T-helper 2 cell treated with Interferon-gamma antibody and Interleukin-4, amounts not matched to agents 5 μg/mL and 100 μg/mL, for 36 hours (primary cell): ENCODE measurements at regions not wholly inside any gene's neighbourhood (a gene's known extent, or its start where the extent isn't known, plus 50 kb on each side); places are given as distances from the start of the nearest gene placed in this dataset.

Source experiments
- DNase-seq: peaks from one replicate; pipeline ENCODE4 v3.0.0; 2021; ENCODE audit warnings: low spot score
- H3K27ac Mint-ChIP-seq: one replicate; pipeline ENCODE4 v1.8.0; 2021; ENCODE audit warnings: mild to moderate bottlenecking, mixed read lengths
- H3K27me3 Mint-ChIP-seq: one replicate; pipeline ENCODE4 v1.8.0; 2021; ENCODE audit warnings: low read depth, mixed read lengths
- H3K36me3 Mint-ChIP-seq: one replicate; pipeline ENCODE4 v1.8.0; 2021; ENCODE audit warnings: low read depth, mixed read lengths
- H3K4me1 Mint-ChIP-seq: one replicate; pipeline ENCODE4 v1.8.0; 2021; ENCODE audit warnings: low read depth, mixed read lengths
- H3K4me3 Mint-ChIP-seq: one replicate; pipeline ENCODE4 v1.8.0; 2022; ENCODE audit warnings: mild to moderate bottlenecking, moderate library complexity, mixed read lengths
- H3K9me3 Mint-ChIP-seq: one replicate; pipeline ENCODE4 v1.8.0; 2021; ENCODE audit warnings: mixed read lengths

- Mint-ChIP-seq H3K4me3 (no peak overlapping the region), H3K36me3 (no peaks in the 10 kb centered on the region), H3K4me1 (no peaks in the 10 kb centered on the region), H3K9me3 (peaks cover 21% of the 10 kb centered on the region), H3K27ac (no peak overlapping the region), H3K27me3 (no peaks in the 10 kb centered on the region)
- DNase-seq, result no peak
Measured at GRCh38 chr4:179415037-179415846, 1973.0 kb upstream of the AGA start.

GRCh38 chr4:179415847-179416223 lies 1973.6 kb upstream of the AGA start:
- no peak for DNase-seq
- Mint-ChIP-seq H3K4me1 (no peaks in the 10 kb centered on the region), H3K36me3 (no peaks in the 10 kb centered on the region), H3K27me3 (no peaks in the 10 kb centered on the region), H3K9me3 (peaks cover 21% of the 10 kb centered on the region), H3K27ac (no peak overlapping the region), H3K4me3 (no peak overlapping the region)

- Mint-ChIP-seq H3K9me3 (peaks cover 21% of the 10 kb centered on the region), H3K27me3 (no peaks in the 10 kb centered on the region), H3K4me1 (no peaks in the 10 kb centered on the region), H3K4me3 (no peak overlapping the region), H3K27ac (no peak overlapping the region), H3K36me3 (no peaks in the 10 kb centered on the region)
- DNase-seq, result no peak
Measured at GRCh38 chr4:179417357-179417756, 1975.1 kb upstream of the AGA start.

GRCh38 chr4:179437962-179438361 lies 1995.7 kb upstream of the AGA start:
- peaks cover 9% of the 10 kb centered on the region for H3K9me3 Mint-ChIP-seq
- DNase-seq, result no peak
- H3K4me1 Mint-ChIP-seq, result no peaks in the 10 kb centered on the region
- no peak overlapping the region for H3K4me3 Mint-ChIP-seq
- H3K27me3 Mint-ChIP-seq, result no peaks in the 10 kb centered on the region
- no peak overlapping the region for H3K27ac Mint-ChIP-seq
- H3K36me3 Mint-ChIP-seq, result no peaks in the 10 kb centered on the region

- Mint-ChIP-seq H3K27me3 (no peaks in the 10 kb centered on the region), H3K9me3 (peaks cover 9% of the 10 kb centered on the region), H3K36me3 (no peaks in the 10 kb centered on the region), H3K4me1 (no peaks in the 10 kb centered on the region), H3K27ac (no peak overlapping the region), H3K4me3 (no peak overlapping the region)
- no peak for DNase-seq
Measured at GRCh38 chr4:179441596-179441995, 1999.4 kb upstream of the AGA start.

- no peak for DNase-seq
- Mint-ChIP-seq H3K4me1 (no peaks in the 10 kb centered on the region), H3K27ac (no peak overlapping the region), H3K9me3 (peaks cover 14% of the 10 kb centered on the region), H3K4me3 (no peak overlapping the region), H3K36me3 (no peaks in the 10 kb centered on the region), H3K27me3 (no peaks in the 10 kb centered on the region)
Measured at GRCh38 chr4:179447308-179447707, 2005.1 kb upstream of the AGA start.

GRCh38 chr4:179465131-179465797 lies 2023.0 kb upstream of the AGA start:
- H3K9me3 Mint-ChIP-seq, result peaks cover 6% of the 10 kb centered on the region
- no peak overlapping the region for H3K4me3 Mint-ChIP-seq
- H3K4me1 Mint-ChIP-seq, result no peaks in the 10 kb centered on the region
- H3K36me3 Mint-ChIP-seq, result no peaks in the 10 kb centered on the region
- no peaks in the 10 kb centered on the region for H3K27me3 Mint-ChIP-seq
- no peak for DNase-seq
- H3K27ac Mint-ChIP-seq, result no peak overlapping the region

GRCh38 chr4:179467878-179468277 lies 2025.6 kb upstream of the AGA start:
- Mint-ChIP-seq H3K36me3 (no peaks in the 10 kb centered on the region), H3K9me3 (peaks cover 8% of the 10 kb centered on the region), H3K4me3 (no peak overlapping the region), H3K27me3 (no peaks in the 10 kb centered on the region), H3K27ac (no peak overlapping the region), H3K4me1 (no peaks in the 10 kb centered on the region)
- DNase-seq, result no peak

GRCh38 chr4:179472164-179472563 lies 2029.9 kb upstream of the AGA start:
- no peaks in the 10 kb centered on the region for H3K36me3 Mint-ChIP-seq
- no peak for DNase-seq
- no peaks in the 10 kb centered on the region for H3K4me1 Mint-ChIP-seq
- no peak overlapping the region for H3K4me3 Mint-ChIP-seq
- no peak overlapping the region for H3K27ac Mint-ChIP-seq
- no peaks in the 10 kb centered on the region for H3K27me3 Mint-ChIP-seq
- peaks cover 8% of the 10 kb centered on the region for H3K9me3 Mint-ChIP-seq

GRCh38 chr4:179478608-179479007 lies 2036.4 kb upstream of the AGA start:
- Mint-ChIP-seq H3K36me3 (no peaks in the 10 kb centered on the region), H3K27me3 (no peaks in the 10 kb centered on the region), H3K27ac (no peak overlapping the region), H3K9me3 (peaks cover 24% of the 10 kb centered on the region), H3K4me3 (no peak overlapping the region), H3K4me1 (no peaks in the 10 kb centered on the region)
- no peak for DNase-seq

- Mint-ChIP-seq H3K9me3 (peaks cover 38% of the 10 kb centered on the region), H3K36me3 (no peaks in the 10 kb centered on the region), H3K27ac (no peak overlapping the region), H3K27me3 (no peaks in the 10 kb centered on the region), H3K4me3 (no peak overlapping the region), H3K4me1 (no peaks in the 10 kb centered on the region)
- DNase-seq, result no peak
Measured at GRCh38 chr4:179485781-179486180, 2043.5 kb upstream of the AGA start.

- Mint-ChIP-seq H3K27me3 (no peaks in the 10 kb centered on the region), H3K4me3 (no peak overlapping the region), H3K27ac (no peak overlapping the region), H3K4me1 (no peaks in the 10 kb centered on the region), H3K36me3 (no peaks in the 10 kb centered on the region), H3K9me3 (peaks cover 33% of the 10 kb centered on the region)
- DNase-seq, result no peak
Measured at GRCh38 chr4:179486570-179487335, 2044.5 kb upstream of the AGA start.

- Mint-ChIP-seq H3K27ac (no peak overlapping the region), H3K4me3 (no peak overlapping the region), H3K36me3 (no peaks in the 10 kb centered on the region), H3K4me1 (no peaks in the 10 kb centered on the region), H3K27me3 (no peaks in the 10 kb centered on the region), H3K9me3 (peaks cover 35% of the 10 kb centered on the region)
- DNase-seq, result no peak
Measured at GRCh38 chr4:179492260-179493080, 2050.2 kb upstream of the AGA start.
